ENCODE measurements at regions not wholly inside any gene's neighbourhood (a gene's known extent, or its start where the extent isn't known, plus 50 kb on each side); places are given as distances from the start of the nearest gene placed in this dataset.

DNA sequence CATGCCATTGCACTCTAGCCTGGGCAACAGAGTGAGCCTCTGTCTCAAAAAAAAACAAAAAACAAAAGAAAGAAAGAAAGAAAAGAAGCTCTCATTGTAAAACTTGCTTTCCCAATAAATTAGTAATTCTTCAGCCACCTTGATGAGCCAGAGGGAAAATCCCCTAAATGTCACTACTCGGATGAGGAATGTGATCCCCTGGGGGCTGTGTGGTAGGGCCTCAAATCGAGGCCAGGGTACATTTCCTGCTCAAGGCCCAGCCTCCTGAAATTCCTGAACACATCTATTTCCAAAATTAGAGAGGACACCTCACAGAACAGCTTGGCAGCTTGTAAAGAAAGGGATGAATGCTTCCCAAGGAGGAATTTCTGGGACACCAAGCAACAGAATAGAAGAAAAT, 147.1 kb upstream of the SESN3 start:
- no peak overlapping the region for H3K27ac ChIP-seq (ENCODE audit: low read depth in 2 of 2, low read length in 2 of 2)
- TF ChIP-seq, protein P1, sequence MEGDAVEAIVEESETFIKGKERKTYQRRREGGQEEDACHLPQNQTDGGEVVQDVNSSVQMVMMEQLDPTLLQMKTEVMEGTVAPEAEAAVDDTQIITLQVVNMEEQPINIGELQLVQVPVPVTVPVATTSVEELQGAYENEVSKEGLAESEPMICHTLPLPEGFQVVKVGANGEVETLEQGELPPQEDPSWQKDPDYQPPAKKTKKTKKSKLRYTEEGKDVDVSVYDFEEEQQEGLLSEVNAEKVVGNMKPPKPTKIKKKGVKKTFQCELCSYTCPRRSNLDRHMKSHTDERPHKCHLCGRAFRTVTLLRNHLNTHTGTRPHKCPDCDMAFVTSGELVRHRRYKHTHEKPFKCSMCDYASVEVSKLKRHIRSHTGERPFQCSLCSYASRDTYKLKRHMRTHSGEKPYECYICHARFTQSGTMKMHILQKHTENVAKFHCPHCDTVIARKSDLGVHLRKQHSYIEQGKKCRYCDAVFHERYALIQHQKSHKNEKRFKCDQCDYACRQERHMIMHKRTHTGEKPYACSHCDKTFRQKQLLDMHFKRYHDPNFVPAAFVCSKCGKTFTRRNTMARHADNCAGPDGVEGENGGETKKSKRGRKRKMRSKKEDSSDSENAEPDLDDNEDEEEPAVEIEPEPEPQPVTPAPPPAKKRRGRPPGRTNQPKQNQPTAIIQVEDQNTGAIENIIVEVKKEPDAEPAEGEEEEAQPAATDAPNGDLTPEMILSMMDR (IDR thresholded peaks at IDR 0.05; ENCODE audit: borderline replicate concordance, extremely low read depth, insufficient read depth): no peak
- no peaks in the 10 kb centered on the region for H3K4me1 ChIP-seq (ENCODE audit: control insufficient read depth in 2 of 3, insufficient read depth in 2 of 3, low read depth in 1 of 3, low read length in 3 of 3)
- FAIRE-seq (no peak), DNase-seq (no peak)
- no peaks in the 10 kb centered on the region for H3K9me3 ChIP-seq (ENCODE audit: control insufficient read depth in 2 of 3, insufficient read depth in 1 of 3, low read length in 3 of 3)
- H3K9ac ChIP-seq (ENCODE audit: low read length in 3 of 3): no peak overlapping the region
- H3K36me3 ChIP-seq (ENCODE audit: control insufficient read depth in 2 of 3, insufficient read depth in 3 of 3, low read length in 3 of 3): no peaks in the 10 kb centered on the region
- no peaks in the 10 kb centered on the region for H3K27me3 ChIP-seq (ENCODE audit: control insufficient read depth, insufficient read depth, low read length)
- intact Hi-C loops (cut with DNase I): no loop called here
- H3K4me3 ChIP-seq (ENCODE audit: low read length in 3 of 3): no peak overlapping the region

DNA sequence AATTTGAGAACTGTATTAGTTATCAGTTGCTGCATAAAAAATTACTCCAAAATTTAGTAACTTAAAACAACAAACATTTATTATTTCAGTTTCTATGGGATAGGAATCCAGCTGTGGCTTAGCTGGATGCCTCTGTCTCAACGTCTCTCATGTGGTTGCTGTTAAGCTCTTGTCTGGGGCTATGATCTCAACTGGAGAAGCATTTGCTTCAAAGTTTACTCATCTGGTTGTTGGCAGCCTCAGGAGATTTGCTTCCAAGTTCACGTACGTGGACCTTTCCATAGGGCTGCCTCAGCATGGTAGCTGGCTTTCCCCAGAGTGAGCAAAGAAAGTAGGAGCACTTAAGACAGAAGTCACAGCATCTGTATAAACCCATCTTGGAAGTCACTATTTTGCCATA, 144.9 kb upstream of the SESN3 start:
- FAIRE-seq: no peak
- intact Hi-C loops (cut with DNase I): no loop called here
- no peaks in the 10 kb centered on the region for H3K4me1 ChIP-seq (ENCODE audit: control insufficient read depth in 2 of 3, insufficient read depth in 2 of 3, low read depth in 1 of 3, low read length in 3 of 3)
- no peak overlapping the region for H3K27ac ChIP-seq (ENCODE audit: low read depth in 2 of 2, low read length in 2 of 2)
- no peak overlapping the region for H3K4me3 ChIP-seq (ENCODE audit: low read length in 3 of 3)
- TF ChIP-seq, protein P1 (IDR thresholded peaks at IDR 0.05; ENCODE audit: borderline replicate concordance, extremely low read depth, insufficient read depth): no peak
- no peak overlapping the region for H3K9ac ChIP-seq (ENCODE audit: low read length in 3 of 3)
- H3K9me3 ChIP-seq (ENCODE audit: control insufficient read depth in 2 of 3, insufficient read depth in 1 of 3, low read length in 3 of 3): no peaks in the 10 kb centered on the region
- DNase-seq: no peak
- H3K27me3 ChIP-seq (ENCODE audit: control insufficient read depth, insufficient read depth, low read length): no peaks in the 10 kb centered on the region
- H3K36me3 ChIP-seq (ENCODE audit: control insufficient read depth in 2 of 3, insufficient read depth in 3 of 3, low read length in 3 of 3): no peaks in the 10 kb centered on the region

DNA sequence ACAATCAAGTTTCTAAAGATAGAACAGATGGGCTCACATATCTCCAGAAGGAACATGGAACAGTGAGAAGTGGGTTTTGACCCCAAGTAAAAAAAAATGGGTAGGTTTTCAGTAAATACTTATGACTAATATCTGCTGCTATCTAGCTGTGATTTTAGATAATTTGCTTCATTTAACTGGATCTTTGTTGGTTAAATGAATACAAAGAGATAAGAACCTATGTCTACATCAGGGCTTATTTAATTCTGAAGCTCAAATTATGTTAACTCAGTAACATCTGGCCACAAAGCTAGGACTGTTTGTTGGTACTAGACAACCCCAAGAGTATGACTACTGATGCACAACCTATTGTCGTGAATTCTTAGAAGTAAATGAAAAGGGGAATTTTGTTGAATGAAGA, 144.4 kb upstream of the SESN3 start:
- Histone ChIP-seq H3K9ac (ENCODE audit: low read length in 3 of 3) (no peak overlapping the region), H3K4me1 (ENCODE audit: control insufficient read depth in 2 of 3, insufficient read depth in 2 of 3, low read depth in 1 of 3, low read length in 3 of 3) (no peaks in the 10 kb centered on the region), H3K4me3 (ENCODE audit: low read length in 3 of 3) (no peak overlapping the region), H3K9me3 (ENCODE audit: control insufficient read depth in 2 of 3, insufficient read depth in 1 of 3, low read length in 3 of 3) (no peaks in the 10 kb centered on the region), H3K27ac (ENCODE audit: low read depth in 2 of 2, low read length in 2 of 2) (no peak overlapping the region), H3K36me3 (ENCODE audit: control insufficient read depth in 2 of 3, insufficient read depth in 3 of 3, low read length in 3 of 3) (no peaks in the 10 kb centered on the region), H3K27me3 (ENCODE audit: control insufficient read depth, insufficient read depth, low read length) (no peaks in the 10 kb centered on the region)
- intact Hi-C loops (cut with DNase I): no loop called here
- no peak for DNase-seq
- FAIRE-seq: no peak
- TF ChIP-seq, protein P1 (IDR thresholded peaks at IDR 0.05; ENCODE audit: borderline replicate concordance, extremely low read depth, insufficient read depth): no peak

DNA sequence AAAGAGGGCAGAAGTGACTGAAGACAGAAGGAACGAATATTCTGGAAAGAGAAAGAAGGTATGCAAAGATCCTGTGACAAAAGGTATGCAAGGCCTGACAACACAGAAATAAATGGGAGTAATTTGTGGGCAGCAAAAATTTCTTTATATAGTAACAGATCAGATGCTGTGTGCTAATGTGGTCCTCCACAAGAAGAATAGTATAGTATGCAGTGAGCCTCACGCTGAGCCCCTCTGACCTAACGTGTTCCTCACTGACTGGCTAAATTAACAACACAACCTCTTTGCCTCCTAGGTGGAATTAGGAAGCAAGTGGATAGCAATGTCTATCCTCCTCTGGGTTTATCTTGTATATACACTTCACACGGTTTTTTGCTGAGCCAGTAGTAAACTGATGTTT, 143.1 kb upstream of the SESN3 start:
- TF ChIP-seq, protein P1 (IDR thresholded peaks at IDR 0.05; ENCODE audit: borderline replicate concordance, extremely low read depth, insufficient read depth): no peak
- FAIRE-seq (no peak), DNase-seq (no peak)
- Histone ChIP-seq H3K36me3 (ENCODE audit: control insufficient read depth in 2 of 3, insufficient read depth in 3 of 3, low read length in 3 of 3) (no peaks in the 10 kb centered on the region), H3K27ac (ENCODE audit: low read depth in 2 of 2, low read length in 2 of 2) (no peak overlapping the region), H3K4me3 (ENCODE audit: low read length in 3 of 3) (no peak overlapping the region), H3K4me1 (ENCODE audit: control insufficient read depth in 2 of 3, insufficient read depth in 2 of 3, low read depth in 1 of 3, low read length in 3 of 3) (no peaks in the 10 kb centered on the region), H3K9ac (ENCODE audit: low read length in 3 of 3) (no peak overlapping the region), H3K9me3 (ENCODE audit: control insufficient read depth in 2 of 3, insufficient read depth in 1 of 3, low read length in 3 of 3) (no peaks in the 10 kb centered on the region), H3K27me3 (ENCODE audit: control insufficient read depth, insufficient read depth, low read length) (no peaks in the 10 kb centered on the region)
- intact Hi-C loops (cut with DNase I): no loop called here
